Dedifferentiated amniotic fluid mesenchymal stem cell (primary cell): ENCODE measurements at regions not wholly inside any gene's neighbourhood (a gene's known extent, or its start where the extent isn't known, plus 50 kb on each side); places are given as distances from the start of the nearest gene placed in this dataset.

Source experiments
- DNase-seq: peaks from one replicate; pipeline ENCODE4 v3.0.0-alpha.2; 2016; ENCODE audit errors: extremely low spot score

DNA sequence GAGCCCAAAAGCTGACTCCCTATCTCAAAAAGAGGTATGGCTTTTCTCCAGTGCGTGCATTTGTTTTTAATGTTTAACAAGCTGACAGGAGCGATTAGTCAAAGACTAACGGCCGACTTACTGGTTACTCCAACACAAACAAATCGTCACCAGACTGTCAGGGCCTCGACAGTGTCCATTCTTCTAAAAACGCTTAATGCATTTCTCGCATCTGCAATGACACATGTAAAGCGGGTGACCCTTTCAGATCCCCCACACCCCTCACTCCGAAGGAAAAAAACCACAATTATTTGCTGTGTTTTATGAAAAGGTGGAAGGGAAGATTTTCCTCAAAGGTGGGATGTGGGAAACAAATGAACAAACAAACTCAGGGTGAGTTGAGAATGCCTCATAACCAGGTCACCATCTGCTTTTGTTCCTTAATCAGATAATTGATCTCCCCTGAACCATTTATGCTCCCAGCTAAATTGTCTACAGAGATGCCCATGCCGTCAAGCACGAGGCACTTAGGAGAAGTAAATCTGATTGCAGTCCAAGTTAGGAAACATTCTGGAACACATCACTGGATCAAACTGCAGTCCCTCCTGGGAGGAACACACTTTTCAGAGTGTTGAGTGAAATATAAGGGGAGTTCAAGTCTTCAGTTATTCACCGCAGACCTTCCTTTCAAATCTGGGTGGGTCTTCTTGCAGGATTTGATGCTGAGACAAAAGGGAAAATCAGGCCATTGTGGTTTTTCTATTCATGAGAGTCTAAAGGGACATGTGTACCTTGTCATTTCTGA is 340.8 kb downstream of the CMPK2 start:
- no peak for DNase-seq

DNA sequence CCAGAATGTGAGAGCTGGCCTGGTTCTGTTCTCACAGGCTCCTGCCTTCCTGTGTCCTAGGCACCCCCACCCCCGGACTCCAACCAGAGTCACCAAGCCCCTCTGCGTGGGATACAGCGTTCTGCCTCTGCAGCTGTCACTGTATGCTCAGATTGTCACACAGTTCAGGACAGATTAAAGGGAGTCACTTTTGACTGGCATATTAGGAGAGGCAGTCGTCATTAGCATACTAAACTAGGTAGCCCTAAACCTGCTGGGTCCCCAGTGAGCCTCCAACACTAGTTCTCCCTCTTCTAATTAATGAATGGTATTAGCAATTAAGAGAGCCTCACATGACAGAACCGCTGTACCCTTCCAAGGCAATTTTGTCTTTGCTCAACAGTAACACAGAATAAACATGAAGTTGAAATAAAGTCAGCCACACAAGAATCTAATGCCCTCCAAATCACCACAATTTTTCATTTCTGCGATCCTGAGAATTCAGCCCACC is 340.2 kb downstream of the CMPK2 start:
- no peak for DNase-seq

DNA sequence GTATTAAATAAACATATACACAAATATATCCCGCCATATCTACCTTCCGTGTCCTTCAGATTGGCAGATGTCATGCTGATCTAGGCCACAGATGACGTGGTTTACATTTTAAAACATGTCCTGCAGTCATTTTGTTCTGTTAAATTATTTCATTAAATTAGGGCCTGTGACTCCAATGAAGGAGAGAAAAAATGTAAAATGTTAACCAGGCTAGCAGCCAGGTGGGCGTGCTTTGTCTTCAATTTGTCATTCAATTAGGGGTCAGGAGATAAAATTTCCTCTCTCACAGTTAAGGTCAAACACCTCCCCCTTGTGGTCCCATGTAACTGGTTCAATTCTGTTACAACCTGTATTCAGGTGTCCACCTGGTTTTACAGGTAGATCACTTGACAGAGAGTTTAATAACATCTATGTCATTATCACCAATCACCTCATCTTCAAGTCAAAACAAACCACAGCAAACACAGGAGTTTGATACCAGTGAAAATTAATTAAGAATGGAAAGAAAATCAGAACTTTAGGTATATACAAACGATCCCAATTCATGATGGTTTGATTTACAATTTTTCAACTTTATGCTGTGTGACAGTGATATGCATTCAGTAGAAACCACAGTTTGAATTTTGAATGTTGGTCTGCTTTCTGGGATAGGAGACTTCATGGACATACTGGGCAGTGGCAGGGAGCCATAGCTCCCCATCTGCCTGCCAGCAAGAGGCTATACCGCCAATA is 339.4 kb downstream of the CMPK2 start:
- DNase-seq = no peak

DNA sequence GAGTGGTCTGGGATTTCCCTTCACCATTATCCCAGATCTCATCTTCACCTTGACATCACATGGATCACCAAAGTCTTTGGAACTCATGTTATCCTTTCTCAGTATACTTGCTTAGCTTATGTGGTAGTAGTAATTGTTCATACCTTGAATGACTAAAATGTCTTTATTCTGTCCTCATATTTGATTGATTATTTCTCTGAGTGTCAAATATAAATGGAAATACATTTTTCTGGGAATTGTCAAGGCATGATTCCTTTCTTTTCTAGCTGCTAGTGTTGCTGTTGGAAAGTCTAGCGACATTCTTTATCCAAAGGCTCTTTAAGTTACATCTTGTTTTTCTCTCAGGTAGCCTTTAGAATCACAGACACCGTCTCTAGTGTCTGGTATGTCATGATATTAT is 334.4 kb downstream of the CMPK2 start:
- DNase-seq = no peak

DNA sequence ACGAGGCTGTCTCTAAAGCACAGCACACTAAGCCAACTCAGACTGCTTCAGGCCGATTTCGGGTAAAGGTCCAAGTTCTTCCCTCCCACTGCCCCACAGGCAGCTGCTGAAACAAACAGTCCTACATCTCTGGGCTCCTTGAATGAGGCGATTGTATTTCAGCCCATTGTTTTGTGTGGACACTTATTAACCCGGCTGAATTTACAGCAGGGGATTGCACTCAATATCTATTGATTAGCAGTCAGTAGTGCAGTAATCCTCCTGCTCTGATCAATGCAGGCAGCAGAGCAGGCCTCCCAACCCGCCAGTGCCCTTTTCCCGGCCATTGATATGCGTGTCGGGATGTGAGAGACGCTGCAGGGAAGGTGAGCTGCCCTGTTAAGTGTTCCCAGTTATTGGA is 330.1 kb downstream of the CMPK2 start:
- no peak for DNase-seq

DNA sequence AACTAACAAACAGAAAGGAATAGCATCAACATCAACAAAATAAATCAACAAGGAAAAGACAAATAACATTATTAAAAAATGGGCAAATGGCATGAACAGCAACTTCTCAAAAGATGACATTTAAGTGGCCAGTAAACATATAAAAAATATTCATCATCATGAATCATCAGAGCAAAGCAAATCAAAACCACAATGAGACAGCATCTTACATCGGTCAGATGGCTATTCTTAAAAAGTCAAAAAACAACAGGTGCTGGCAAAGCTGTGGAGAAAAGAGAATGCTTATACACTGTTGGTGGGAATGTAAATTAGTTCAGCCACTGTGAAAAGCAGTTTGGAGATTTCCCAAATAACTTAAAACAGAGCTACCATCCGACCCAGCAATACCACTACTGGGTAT is 327.1 kb downstream of the CMPK2 start:
- DNase-seq = no peak

DNA sequence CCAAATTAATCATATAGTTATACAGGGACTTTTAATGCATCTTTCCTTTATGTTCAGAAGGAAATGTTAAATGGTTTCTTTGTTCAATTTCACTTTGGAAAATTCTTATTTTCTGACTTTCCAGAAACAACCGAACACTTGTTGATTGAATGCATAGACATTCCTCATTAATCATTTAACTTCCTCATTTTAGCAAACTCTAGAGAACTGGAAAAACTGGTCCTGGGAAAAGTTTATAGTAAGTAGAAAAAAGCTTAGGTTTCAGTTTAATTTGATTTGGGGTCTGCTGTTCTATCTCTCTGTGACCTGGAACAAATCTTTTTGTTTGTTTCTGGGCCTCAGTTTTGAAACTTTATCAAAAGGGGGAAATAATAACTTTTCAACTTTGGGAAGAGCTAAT is 320.4 kb downstream of the CMPK2 start:
- DNase-seq = no peak

DNA sequence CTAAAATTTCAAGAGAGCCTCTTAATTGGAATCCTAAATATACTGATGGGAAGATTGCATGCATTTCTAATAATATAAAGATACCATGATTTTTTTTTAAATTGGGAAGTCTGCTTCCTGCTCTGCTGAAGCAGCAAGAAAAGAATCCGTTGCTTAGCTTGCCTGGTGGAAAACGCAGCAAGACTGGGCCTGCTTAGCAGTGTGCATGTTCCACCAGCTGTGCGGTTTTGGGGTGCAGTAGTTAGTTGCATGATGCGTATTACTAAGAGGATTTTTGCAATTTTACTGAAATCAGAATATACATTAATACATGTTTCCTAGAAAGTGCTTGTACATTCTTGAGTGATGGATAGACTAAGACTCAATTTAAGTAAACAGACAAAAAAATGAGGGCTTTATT is 319.9 kb downstream of the CMPK2 start:
- DNase-seq = no peak

DNA sequence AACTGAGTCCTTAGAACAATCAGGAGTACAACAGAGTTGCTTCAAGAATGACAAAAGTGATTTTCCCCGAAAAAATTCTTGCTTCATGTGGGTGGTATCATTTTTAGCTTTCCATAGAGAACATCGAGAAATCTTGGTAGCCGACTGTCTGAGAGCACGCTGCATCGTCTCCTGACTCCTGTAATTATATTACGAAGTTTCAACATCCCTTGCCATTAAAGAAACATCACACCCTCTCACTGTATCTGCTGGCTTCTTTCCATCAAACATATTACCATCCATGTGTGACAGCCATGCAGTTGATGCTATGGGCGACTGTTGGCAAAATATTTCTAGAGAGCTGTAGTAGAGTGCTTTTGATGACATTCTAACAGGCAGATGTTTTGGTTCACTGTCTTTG is 311.2 kb downstream of the CMPK2 start:
- no peak for DNase-seq

DNA sequence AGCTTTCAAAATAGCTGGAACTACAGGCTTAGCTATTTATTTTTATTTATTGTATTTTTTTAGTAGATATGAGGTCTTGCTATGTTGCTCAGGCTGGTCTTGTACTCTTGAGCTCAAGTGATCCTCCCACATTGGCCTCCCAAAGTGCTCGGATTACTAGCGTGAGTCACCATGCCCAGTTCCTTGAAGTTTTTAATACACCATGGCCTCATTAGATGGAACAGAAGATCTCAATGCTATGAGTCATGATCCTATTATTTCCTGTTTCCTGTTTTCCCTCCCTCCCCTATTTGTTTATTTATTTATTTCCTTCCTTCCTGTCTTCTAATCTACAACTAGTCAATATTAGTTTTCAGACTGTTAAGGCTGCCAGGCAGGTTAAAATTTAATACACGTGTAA is 309.0 kb downstream of the CMPK2 start:
- DNase-seq = peak; percentile 54

DNA sequence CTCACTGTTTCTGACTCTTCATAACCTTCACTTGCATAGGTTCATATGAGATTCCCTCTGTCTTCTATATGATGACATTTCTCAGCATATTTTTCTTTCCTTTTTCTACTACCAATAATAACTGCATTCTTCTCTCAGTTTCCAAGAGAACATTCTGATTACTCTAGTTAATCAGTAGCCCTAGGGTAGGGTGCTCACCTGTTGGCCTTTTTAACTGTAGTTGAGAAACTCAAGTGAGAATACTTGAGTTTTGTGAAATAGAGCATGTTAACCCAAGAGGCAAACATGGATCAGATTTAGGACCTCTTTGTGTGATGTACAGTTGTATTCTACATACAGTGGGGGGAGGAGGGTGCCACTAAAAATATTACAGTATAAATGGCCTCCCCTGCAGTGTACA is 308.0 kb downstream of the CMPK2 start:
- no peak for DNase-seq

DNA sequence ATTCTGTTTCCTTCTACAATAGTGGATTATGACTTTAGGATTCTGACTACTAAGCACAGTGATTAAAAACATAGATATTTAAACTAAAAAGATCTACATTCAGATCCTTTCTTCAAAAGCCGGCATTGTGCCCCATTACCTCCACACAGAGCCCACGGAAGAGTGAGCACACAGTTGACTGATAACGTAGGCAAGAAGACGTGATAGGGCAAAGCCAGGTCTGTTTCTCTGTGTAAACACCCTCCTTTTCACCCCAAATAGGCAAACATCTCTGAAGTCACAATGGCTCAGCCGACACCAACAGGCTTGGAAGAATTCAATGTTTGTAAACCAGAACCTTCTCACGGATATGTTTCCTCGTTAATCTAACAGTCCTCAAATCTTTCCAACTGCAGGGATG is 302.9 kb downstream of the CMPK2 start:
- DNase-seq = no peak

DNA sequence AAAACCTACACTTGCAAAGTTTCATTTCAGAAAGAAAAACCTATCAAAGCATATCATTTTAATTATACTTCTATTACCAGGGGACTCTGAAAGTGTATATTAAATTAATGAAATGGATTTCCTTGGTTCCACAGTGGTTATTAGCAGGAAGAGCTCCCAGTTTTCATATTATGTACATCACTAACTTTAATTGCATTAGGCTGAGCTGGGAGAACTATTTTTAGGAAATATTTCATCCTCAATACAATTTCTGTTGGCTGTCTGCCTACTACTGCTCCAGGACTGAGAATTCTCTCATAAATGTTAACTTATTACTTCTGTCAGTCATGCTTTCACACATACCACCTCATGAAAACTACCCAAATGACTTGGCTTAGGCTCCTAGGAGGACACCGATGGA is 301.4 kb downstream of the CMPK2 start:
- no peak for DNase-seq

DNA sequence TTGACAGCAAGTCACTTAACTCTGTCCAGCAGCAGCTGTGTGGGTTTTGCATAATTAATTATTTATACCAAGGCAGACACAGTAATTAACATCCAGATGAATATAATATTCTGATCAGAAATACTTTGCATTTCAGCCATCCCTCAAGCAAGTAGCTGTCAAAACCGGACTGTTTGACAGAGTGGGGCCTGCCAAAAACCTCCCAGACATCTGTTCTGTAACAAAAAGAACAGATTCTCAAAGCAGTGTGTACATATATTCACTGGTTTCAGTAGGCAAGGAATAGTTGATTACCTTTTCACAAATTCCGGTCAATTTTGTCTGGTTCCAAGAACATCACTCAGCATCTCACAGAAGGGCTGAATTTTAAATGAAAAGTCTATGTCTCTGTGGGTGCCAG is 291.6 kb downstream of the CMPK2 start:
- DNase-seq = no peak

DNA sequence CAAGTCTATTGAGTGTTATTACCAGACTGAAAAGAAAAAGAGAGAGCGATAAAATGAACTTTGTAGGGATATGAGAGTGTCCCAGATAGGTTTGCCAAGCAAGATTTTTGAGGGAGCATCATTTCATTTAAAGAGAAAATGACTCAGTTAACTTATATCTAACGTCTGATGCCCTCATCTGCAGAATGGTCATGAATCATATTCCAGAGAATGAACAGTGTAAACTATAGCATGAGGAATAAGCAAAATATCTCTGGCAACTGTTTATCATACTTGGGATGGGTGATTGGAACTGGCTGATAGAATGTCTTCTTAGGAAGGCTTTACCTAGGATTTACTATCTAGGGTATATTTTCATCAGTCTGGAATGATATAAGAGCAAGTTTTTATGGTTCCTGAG is 289.4 kb downstream of the CMPK2 start:
- DNase-seq = peak; percentile 34

DNA sequence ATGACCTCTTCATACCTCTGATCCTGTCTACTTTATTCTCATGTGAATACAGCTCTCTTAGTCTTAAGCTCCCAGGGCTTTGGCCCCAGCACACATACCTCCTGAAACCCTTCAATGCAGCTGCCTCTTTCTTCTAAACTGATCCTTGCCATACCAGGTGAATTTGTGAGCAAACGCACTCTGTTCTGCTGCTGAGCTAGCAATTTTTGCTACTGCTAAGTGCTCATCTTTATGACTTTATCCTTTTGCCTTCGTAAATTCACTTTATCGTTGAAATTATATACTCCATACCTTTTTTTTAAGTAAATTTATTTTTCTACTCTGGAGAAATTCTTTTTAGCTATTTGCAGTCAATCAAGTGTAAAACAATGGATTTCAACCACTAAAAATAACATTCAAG is 287.7 kb downstream of the CMPK2 start:
- no peak for DNase-seq

DNA sequence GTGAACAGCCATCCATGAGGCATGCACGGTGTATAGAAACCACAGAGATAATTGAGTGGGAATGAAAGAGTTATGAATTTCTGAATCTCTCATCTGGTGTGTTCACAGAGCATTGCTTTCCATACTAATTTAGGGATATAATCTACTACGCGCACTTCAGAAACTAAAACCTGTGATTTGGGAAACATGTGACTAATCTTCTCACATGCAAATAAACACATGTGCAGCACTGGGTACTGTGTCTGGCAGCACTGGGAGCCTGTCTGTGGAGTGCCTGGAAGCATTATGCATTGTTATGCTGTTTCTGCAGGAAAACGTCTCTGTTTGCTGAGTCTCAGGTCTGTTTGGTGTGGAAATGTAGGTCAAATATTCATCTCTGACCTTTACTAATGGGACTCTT is 287.3 kb downstream of the CMPK2 start:
- no peak for DNase-seq

DNA sequence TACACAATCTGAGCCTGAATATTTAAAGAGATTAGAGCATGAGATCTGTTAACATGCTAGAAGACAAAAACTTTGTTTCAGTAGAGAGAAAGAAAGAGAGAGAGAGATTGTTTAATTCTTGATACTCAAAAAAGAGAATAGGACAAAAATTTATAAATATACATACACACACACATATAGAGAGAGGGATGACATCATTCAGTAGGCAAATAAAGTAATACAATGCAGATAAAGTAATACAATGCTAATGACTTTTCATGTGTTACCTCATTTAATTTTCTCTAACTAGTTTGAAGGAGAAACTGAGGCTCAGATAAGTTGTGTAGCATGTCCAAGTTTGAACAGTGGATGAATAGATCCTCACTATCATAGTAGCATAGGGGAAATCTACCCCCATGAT is 286.4 kb downstream of the CMPK2 start:
- DNase-seq = no peak

DNA sequence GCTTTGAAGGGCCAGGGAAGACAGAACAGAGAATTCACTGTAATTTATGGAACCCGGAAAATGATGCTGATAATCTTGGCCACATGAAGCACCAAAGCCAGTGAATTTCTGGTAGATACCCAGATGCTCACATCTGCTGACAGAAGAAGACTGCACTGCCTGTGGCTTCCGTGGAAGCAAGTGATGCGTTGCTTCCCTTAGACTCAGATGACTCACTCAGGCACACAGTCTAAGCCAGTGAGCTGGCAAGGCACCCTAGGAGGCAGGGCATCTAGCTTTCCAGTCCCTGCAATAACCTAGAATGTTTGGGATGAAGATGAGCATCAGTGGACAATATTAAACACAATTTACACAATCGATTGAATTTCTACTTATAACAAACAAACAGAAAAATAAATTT is 284.7 kb downstream of the CMPK2 start:
- peak; percentile 70 for DNase-seq

DNA sequence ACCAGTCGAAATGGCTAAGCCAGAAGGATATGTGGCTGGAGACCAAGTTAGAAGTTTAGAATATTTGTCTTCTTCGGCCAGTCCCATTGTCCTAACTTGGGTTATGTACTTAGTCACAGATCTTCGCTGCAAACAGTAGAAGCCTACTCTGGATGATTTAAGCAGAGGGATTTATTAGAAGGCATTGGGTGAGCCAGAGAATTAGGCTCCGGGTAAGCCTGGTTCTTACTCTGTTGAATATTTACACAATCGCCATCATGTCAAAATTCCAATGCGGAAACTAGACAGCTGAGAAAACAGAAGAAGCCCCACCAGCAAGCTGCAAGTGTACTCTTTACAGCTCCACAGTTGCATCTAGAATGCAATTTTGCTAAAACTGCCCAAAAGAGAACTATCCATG is 276.6 kb downstream of the CMPK2 start:
- DNase-seq = no peak

DNA sequence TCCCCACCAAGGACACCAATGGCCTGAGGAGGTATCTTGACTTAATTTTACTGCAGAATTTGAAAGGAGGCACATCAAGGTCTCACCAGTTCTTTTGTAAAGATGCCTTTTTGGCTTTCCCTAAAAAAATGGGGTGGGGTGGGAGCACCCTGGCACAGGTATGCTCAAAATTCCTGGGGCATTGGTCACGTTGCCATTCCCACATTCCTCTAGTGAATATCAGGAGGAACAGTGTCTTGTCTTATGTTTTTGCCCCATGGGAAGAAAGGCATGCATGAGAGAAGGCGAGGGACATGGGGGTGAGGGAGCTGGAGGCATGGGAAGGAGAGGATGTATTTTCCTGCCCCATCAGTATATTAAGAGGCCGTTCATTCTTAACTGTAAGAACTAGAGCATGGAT is 275.3 kb downstream of the CMPK2 start:
- DNase-seq = no peak

DNA sequence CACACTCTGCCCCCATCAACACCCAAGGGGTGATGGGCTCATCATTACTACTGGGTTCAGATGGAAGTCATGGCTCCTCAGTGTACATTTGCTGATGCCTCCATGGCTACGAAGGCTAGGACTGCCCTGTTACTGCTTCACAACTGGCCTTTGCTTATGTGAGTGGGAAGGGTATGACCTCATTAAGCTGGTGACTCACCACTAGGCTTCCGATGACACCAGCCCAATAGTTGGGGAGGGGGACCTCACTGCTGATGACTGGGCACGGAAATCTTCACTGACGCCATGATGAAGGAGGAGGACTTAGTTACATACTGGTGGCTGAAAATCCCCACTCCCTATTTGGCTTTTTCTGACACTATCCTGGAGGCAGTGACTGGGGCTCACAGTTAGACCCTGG is 263.2 kb downstream of the CMPK2 start:
- DNase-seq = no peak

DNA sequence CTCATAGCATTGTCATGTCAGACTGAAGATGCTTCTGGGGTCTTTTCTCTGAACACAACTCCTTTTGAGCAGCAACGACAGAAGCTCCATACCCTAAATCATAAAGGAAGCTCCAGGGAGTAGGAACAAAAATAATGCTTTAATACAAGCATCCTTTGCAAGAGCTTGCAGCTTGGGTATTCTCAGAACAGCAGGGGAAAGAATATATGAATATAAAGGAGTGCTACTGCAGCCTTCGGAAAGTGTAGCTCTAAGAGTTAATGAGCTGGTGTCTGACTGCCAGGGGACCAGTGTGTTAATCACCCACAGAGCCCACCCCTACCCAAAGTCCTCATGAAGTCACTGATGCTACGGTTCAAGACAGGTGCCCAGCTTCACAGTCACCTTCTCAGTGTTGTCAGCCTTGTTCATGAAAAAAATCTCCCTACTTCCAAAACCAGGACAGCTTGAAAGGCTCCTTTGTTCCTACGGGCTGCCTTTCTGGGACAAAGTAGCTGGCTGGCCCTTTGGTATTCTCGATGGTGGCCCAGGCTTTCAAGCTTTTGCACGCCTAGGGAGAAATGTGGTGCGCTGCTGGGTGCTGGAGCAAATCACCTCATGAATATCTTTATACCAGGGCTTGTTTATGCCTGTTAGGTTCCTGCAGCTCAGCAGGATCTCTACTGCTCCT is 259.7 kb downstream of the CMPK2 start:
- no peak for DNase-seq
